ENCODE measurements at regions not wholly inside any gene's neighbourhood (a gene's known extent, or its start where the extent isn't known, plus 50 kb on each side); places are given as distances from the start of the nearest gene placed in this dataset.

DNA sequence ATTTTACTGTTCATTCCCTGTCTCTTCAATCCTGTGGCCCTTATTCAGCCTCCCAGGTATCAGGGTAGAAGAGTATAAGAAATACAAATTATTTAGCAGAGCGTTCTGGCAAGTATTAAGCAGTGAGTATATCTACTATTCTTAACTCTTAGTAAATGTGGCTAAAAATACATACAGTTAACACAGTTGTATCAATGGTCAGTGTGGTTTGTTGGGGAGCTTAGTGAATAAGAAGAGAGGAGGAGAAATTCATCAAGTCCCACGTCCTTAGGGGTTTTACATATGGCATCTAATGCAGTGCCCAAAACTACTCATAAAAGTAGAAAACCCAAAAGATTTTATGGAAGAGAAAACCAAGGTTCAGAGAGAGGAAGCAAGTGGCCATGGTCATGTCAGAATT is 691.0 kb upstream of the SGCG start (continued):
- TF ChIP-seq ZNF395 (CRISPR knock-in tag; IDR thresholded peaks at IDR 0.05): no peak

- ATAC-seq (no peak), FAIRE-seq (no peak), DNase-seq (ENCODE audit: extremely low read depth in 1 of 4, low spot score in 3 of 4) (no peak)
- H2AFZ ChIP-seq (ENCODE audit: low read depth, low read length): no peak overlapping the region
- CTCF ChIA-PET (ENCODE audit: low intra/inter-chr PET ratio): no interaction called here
- intact Hi-C loops (cut with micrococcal nuclease): no loop called here
- no peaks in the 10 kb centered on the region for H3K36me3 ChIP-seq (ENCODE audit: control insufficient read depth, insufficient read depth, low read length)
- no peak overlapping the region for H3K4me3 ChIP-seq
- H3K79me2 ChIP-seq (ENCODE audit: control insufficient read depth, insufficient read depth, low read length): no peaks in the 10 kb centered on the region
- no peaks in the 10 kb centered on the region for H4K20me1 ChIP-seq (replicated peaks; ENCODE audit: control insufficient read depth, insufficient read depth, low read length)
- POLR2A ChIA-PET: no interaction called here
- H3K9me1 ChIP-seq (ENCODE audit: control insufficient read depth, insufficient read depth, low read length): no peaks in the 10 kb centered on the region
- no peaks in the 10 kb centered on the region for H3K9me3 ChIP-seq (replicated peaks; ENCODE audit: control insufficient read depth, insufficient read depth, low read depth, low read length)
- no peak overlapping the region for H3K9ac ChIP-seq (ENCODE audit: insufficient read depth in 1 of 2, low read depth in 2 of 2, low read length in 2 of 2)
- H3K27me3 ChIP-seq (ENCODE audit: control insufficient read depth in 2 of 2, insufficient read depth in 2 of 2, low read length in 2 of 2): no peaks in the 10 kb centered on the region; a peak in 1 of 5 replicates
- H3K27ac ChIP-seq (ENCODE audit: extremely low read depth, low read depth, low read length): no peak overlapping the region
- no peak overlapping the region for H3K4me2 ChIP-seq (ENCODE audit: insufficient read depth, low read length)
- H3K4me1 ChIP-seq (replicated peaks in 1 of 2; ENCODE audit: control insufficient read depth in 2 of 2, insufficient read depth in 2 of 2, low read length in 2 of 2): no peaks in the 10 kb centered on the region
- in situ Hi-C loops (cut with MboI): no loop called here
- no TSS peak for BruUV-seq (replicated peaks)
- WGBS (ENCODE audit: insufficient coverage, low coverage, missing lambda C conversion rate): 0% methylated on average over 3 of the region's 4 CpGs
- TF ChIP-seq GATA2 (CRISPR knock-in tag; IDR thresholded peaks at IDR 0.05) (no peak), HOXB6 (CRISPR knock-in tag; IDR thresholded peaks at IDR 0.05; ENCODE audit: borderline replicate concordance) (no peak), TSHZ1 (CRISPR knock-in tag; IDR thresholded peaks at IDR 0.05) (no peak), ETV5 (CRISPR knock-in tag; IDR thresholded peaks at IDR 0.05; ENCODE audit: low read depth) (no peak), CC2D1A (IDR thresholded peaks at IDR 0.05) (no peak), MTA3 (IDR thresholded peaks at IDR 0.05; ENCODE audit: borderline replicate concordance) (no peak), KLF13 (tag; IDR thresholded peaks at IDR 0.05; ENCODE audit: borderline replicate concordance, low read depth) (no peak), CAMTA2 (CRISPR knock-in tag; conservative IDR thresholded peaks at IDR 0.05) (no peak), ZZZ3 (IDR thresholded peaks at IDR 0.05) (no peak), OTX1 (CRISPR knock-in tag; IDR thresholded peaks at IDR 0.05) (no peak), ATF1 (CRISPR knock-in tag; IDR thresholded peaks at IDR 0.05) (no peak), ATF1 (tag; IDR thresholded peaks at IDR 0.05) (no peak), MYBL2 (IDR thresholded peaks at IDR 0.05; ENCODE audit: low read depth) (no peak), MYBL2 (CRISPR knock-in tag; IDR thresholded peaks at IDR 0.05; ENCODE audit: borderline replicate concordance) (no peak)
- TF ChIP-seq, protein P1, sequence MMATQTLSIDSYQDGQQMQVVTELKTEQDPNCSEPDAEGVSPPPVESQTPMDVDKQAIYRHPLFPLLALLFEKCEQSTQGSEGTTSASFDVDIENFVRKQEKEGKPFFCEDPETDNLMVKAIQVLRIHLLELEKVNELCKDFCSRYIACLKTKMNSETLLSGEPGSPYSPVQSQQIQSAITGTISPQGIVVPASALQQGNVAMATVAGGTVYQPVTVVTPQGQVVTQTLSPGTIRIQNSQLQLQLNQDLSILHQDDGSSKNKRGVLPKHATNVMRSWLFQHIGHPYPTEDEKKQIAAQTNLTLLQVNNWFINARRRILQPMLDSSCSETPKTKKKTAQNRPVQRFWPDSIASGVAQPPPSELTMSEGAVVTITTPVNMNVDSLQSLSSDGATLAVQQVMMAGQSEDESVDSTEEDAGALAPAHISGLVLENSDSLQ (IDR thresholded peaks at IDR 0.05): no peak
- TF ChIP-seq, protein P2, sequence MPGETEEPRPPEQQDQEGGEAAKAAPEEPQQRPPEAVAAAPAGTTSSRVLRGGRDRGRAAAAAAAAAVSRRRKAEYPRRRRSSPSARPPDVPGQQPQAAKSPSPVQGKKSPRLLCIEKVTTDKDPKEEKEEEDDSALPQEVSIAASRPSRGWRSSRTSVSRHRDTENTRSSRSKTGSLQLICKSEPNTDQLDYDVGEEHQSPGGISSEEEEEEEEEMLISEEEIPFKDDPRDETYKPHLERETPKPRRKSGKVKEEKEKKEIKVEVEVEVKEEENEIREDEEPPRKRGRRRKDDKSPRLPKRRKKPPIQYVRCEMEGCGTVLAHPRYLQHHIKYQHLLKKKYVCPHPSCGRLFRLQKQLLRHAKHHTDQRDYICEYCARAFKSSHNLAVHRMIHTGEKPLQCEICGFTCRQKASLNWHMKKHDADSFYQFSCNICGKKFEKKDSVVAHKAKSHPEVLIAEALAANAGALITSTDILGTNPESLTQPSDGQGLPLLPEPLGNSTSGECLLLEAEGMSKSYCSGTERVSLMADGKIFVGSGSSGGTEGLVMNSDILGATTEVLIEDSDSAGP (CRISPR knock-in tag; IDR thresholded peaks at IDR 0.05): no peak
Observed at GRCh38 chr13:22495819-22496218, 685.0 kb upstream of the SGCG start.
